GM13976 (cell line): ENCODE measurements at regions not wholly inside any gene's neighbourhood (a gene's known extent, or its start where the extent isn't known, plus 50 kb on each side); places are given as distances from the start of the nearest gene placed in this dataset.

Source experiments
- DNase-seq: peaks from one replicate; pipeline ENCODE4 v3.0.0; 2012; ENCODE audit warnings: low spot score
- CTCF ChIP-seq: IDR thresholded peaks from 2 replicates; pipeline ENCODE4 v1.5.1; 2012; ENCODE audit warnings: borderline replicate concordance, mild to moderate bottlenecking; ENCODE audit not compliant: insufficient read depth; ENCODE audit errors: extremely low read depth, missing control alignments, control extremely low read depth
- in situ Hi-C: fragments of 300-500 bp; cut with MboI; formaldehyde crosslinking; loops from one replicate; pipeline ENCODE4 v1.12.0; 2022; ENCODE audit warnings: low sequenced_read_pairs, mixed read lengths, inconsistent platforms; ENCODE audit not compliant: unreplicated experiment

- no peak for TF ChIP-seq CTCF
- in situ Hi-C loops, result no loop called here
- no peak for DNase-seq
These were observed 78.6 kb upstream of the MAGI2 start for GRCh38 chr7:79531905-79532664.

GRCh38 chr7:79531116-79531515, 77.6 kb upstream of the MAGI2 start:
- no peak for DNase-seq
- TF ChIP-seq CTCF, result no peak
- in situ Hi-C loops, result no loop called here

GRCh38 chr7:79529881-79530235, 76.4 kb upstream of the MAGI2 start:
- no peak for DNase-seq
- in situ Hi-C loops, result no loop called here
- TF ChIP-seq CTCF, result no peak

GRCh38 chr7:79529214-79529880, 75.9 kb upstream of the MAGI2 start:
- no peak for TF ChIP-seq CTCF
- in situ Hi-C loops, result no loop called here
- DNase-seq, result no peak

GRCh38 chr7:79528421-79528820, 75.0 kb upstream of the MAGI2 start:
- no peak for TF ChIP-seq CTCF
- DNase-seq, result no peak
- in situ Hi-C loops, result no loop called here

GRCh38 chr7:79524048-79524447, 70.6 kb upstream of the MAGI2 start:
- TF ChIP-seq CTCF, result no peak
- DNase-seq, result no peak
- in situ Hi-C loops, result no loop called here
